GM23248 (cell line): ENCODE measurements at regions not wholly inside any gene's neighbourhood (a gene's known extent, or its start where the extent isn't known, plus 50 kb on each side); places are given as distances from the start of the nearest gene placed in this dataset.

Experiments
- EZH2 ChIP-seq: fragments of 200-600 bp; sonication (generic); IDR thresholded peaks from 2 replicates; pipeline ENCODE4 v1.6.1; 2018; ENCODE audit warnings: antibody characterized with exemption, mild to moderate bottlenecking; ENCODE audit not compliant: insufficient read depth, poor library complexity, severe bottlenecking
- EZH2phosphoT487 ChIP-seq: fragments of 200-600 bp; sonication (generic); IDR thresholded peaks from 2 replicates; pipeline ENCODE4 v1.6.1; 2018; ENCODE audit warnings: antibody characterized with exemption, moderate library complexity, mild to moderate bottlenecking, low read depth; ENCODE audit not compliant: insufficient read depth

- TF ChIP-seq EZH2phosphoT487, result no peak
- TF ChIP-seq EZH2, result no peak
Measured at GRCh38 chr2:144650907-144651306, 131.0 kb upstream of the ZEB2 start.
